Neural progenitor cell (in vitro differentiated cells): ENCODE measurements at regions not wholly inside any gene's neighbourhood (a gene's known extent, or its start where the extent isn't known, plus 50 kb on each side); places are given as distances from the start of the nearest gene placed in this dataset.

Source experiments
- DNase-seq: peaks from one replicate; pipeline ENCODE4 v3.0.0-alpha.2; 2016; ENCODE audit warnings: low spot score
- H2AFZ ChIP-seq: fragments of 200-600 bp; sonication (generic); replicated peaks from 2 replicates; pipeline ENCODE4 v1.6.1; 2016; ENCODE audit warnings: antibody characterized with exemption
- H3F3A ChIP-seq: fragments of 200-600 bp; sonication (generic); 2 replicates; pipeline ENCODE4 v1.6.1; 2016; ENCODE audit warnings: antibody characterized with exemption, low read depth
- H3K27ac ChIP-seq: fragments of 200-600 bp; sonication (generic); 2 replicates; pipeline ENCODE4 v1.5.1; 2016; ENCODE audit warnings: mild to moderate bottlenecking
- H3K27me3 ChIP-seq: fragments of 200-600 bp; sonication (generic); 2 replicates; pipeline ENCODE4 v1.6.1; 2016; ENCODE audit warnings: mild to moderate bottlenecking, moderate library complexity
- H3K36me3 ChIP-seq: fragments of 200-600 bp; sonication (generic); 2 replicates; pipeline ENCODE4 v1.5.1; 2016
- H3K4me1 ChIP-seq: fragments of 200-600 bp; sonication (generic); 2 replicates; pipeline ENCODE4 v1.6.1; 2016; ENCODE audit warnings: mixed run types
- H3K4me2 ChIP-seq: fragments of 200-600 bp; sonication (generic); 2 replicates; pipeline ENCODE4 v1.6.1; 2016
- H3K4me3 ChIP-seq: fragments of 200-600 bp; sonication (generic); 2 replicates; pipeline ENCODE4 v1.5.1; 2016
- H3K79me2 ChIP-seq: fragments of 200-600 bp; sonication (generic); 2 replicates; pipeline ENCODE4 v1.6.1; 2016; ENCODE audit warnings: low read depth
- H3K9ac ChIP-seq: fragments of 200-600 bp; sonication (generic); 2 replicates; pipeline ENCODE4 v1.6.1; 2016
- H3K9me3 ChIP-seq: fragments of 200-600 bp; sonication (generic); 2 replicates; pipeline ENCODE4 v1.5.1; 2016; ENCODE audit warnings: low read depth
- H4K20me1 ChIP-seq: fragments of 200-600 bp; sonication (generic); 2 replicates; pipeline ENCODE4 v1.6.1; 2016; ENCODE audit warnings: low read depth
- H3K27ac Mint-ChIP-seq: 3 replicates; pipeline ENCODE4 v1.8.0; 2021; ENCODE audit warnings: mixed read lengths
- H3K27me3 Mint-ChIP-seq: 2 replicates; pipeline ENCODE4 v1.8.0; 2022; ENCODE audit warnings: low read depth, mild to moderate bottlenecking, inconsistent platforms, moderate library complexity, mixed read lengths; ENCODE audit not compliant: insufficient read depth
- H3K36me3 Mint-ChIP-seq: 3 replicates; pipeline ENCODE4 v1.8.0; 2021; ENCODE audit warnings: mixed read lengths
- H3K4me1 Mint-ChIP-seq: 3 replicates; pipeline ENCODE4 v1.8.0; 2021; ENCODE audit warnings: mixed read lengths
- H3K4me3 Mint-ChIP-seq: 3 replicates; pipeline ENCODE4 v1.8.0; 2021; ENCODE audit warnings: mild to moderate bottlenecking, moderate library complexity, mixed read lengths
- H3K9me3 Mint-ChIP-seq: 3 replicates; pipeline ENCODE4 v1.8.0; 2020; ENCODE audit warnings: mixed read lengths
- EZH2 ChIP-seq: fragments of 200-600 bp; sonication (generic); IDR thresholded peaks from 2 replicates; pipeline ENCODE4 v1.6.1; 2017; ENCODE audit warnings: antibody characterized with exemption, mild to moderate bottlenecking, moderate library complexity
- EZH2phosphoT487 ChIP-seq: fragments of 200-600 bp; sonication (generic); IDR thresholded peaks from 2 replicates; pipeline ENCODE4 v1.6.1; 2017; ENCODE audit warnings: antibody characterized with exemption
- TF ChIP-seq, protein P1 (sequence below): fragments of 200-600 bp; sonication (generic); IDR thresholded peaks from 2 replicates; pipeline ENCODE4 v1.5.1; 2017; ENCODE audit warnings: antibody characterized with exemption, mild to moderate bottlenecking

DNA sequence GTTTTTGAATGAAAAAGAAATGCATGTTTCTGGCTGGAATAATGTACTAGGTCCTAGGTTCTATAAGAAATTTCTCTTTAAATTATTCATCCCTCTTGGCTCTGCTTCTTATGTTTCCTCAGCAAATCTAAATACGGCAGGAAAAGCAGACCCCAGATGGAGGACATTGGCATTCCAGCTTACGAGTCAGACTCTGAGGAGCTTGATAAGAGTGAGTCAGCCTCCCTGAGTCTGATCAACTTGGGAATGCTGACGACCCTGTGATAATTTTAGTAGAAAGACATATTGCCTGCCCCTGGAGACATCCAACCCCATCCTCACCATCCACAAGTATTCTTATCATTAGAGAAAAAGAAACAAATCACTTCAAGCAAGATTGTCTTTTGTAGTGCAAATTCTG, 509.7 kb upstream of the MARCKS start:
- no peak overlapping the region for H3K27ac ChIP-seq
- H3K4me3 Mint-ChIP-seq: no peak overlapping the region
- no peak overlapping the region for H3K9ac ChIP-seq
- no peaks in the 10 kb centered on the region for H3K27me3 ChIP-seq
- H3K9me3 Mint-ChIP-seq: peaks cover 2% of the 10 kb centered on the region
- H2AFZ ChIP-seq: no peak overlapping the region
- H3K4me1 ChIP-seq: no peaks in the 10 kb centered on the region
- H3K4me3 ChIP-seq: no peak overlapping the region
- no peak for DNase-seq
- H3F3A ChIP-seq: no peaks in the 10 kb centered on the region
- H3K9me3 ChIP-seq: no peaks in the 10 kb centered on the region
- H3K4me1 Mint-ChIP-seq: peaks cover 17% of the 10 kb centered on the region
- H3K27ac Mint-ChIP-seq: no peak overlapping the region
- H3K36me3 ChIP-seq: no peaks in the 10 kb centered on the region
- H3K27me3 Mint-ChIP-seq: no peaks in the 10 kb centered on the region
- no peaks in the 10 kb centered on the region for H3K79me2 ChIP-seq
- H3K4me2 ChIP-seq: no peak overlapping the region
- H4K20me1 ChIP-seq: no peaks in the 10 kb centered on the region
- no peaks in the 10 kb centered on the region for H3K36me3 Mint-ChIP-seq
- TF ChIP-seq EZH2 (no peak), EZH2phosphoT487 (no peak)
- TF ChIP-seq, protein P1, sequence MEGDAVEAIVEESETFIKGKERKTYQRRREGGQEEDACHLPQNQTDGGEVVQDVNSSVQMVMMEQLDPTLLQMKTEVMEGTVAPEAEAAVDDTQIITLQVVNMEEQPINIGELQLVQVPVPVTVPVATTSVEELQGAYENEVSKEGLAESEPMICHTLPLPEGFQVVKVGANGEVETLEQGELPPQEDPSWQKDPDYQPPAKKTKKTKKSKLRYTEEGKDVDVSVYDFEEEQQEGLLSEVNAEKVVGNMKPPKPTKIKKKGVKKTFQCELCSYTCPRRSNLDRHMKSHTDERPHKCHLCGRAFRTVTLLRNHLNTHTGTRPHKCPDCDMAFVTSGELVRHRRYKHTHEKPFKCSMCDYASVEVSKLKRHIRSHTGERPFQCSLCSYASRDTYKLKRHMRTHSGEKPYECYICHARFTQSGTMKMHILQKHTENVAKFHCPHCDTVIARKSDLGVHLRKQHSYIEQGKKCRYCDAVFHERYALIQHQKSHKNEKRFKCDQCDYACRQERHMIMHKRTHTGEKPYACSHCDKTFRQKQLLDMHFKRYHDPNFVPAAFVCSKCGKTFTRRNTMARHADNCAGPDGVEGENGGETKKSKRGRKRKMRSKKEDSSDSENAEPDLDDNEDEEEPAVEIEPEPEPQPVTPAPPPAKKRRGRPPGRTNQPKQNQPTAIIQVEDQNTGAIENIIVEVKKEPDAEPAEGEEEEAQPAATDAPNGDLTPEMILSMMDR: no peak

DNA sequence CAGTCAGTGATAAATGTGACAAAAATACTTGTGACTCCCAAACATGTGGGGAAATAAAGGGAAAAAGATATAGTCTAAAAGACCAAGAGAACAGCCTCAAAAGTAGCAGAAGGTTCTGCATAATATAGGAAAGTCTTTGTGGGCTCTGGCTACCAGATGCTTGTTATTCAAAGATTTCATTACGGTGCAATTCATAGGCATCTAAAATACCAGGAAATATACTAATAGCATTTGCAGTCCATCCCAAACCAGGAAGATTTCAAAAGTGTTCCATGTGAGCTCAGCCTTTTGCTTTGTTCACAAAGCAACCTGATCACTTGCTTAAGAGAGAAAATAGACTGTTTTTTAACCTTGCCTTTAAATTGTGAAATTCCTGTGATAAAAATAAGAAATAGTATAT, 506.7 kb upstream of the MARCKS start:
- peaks cover 6% of the 10 kb centered on the region for H3K9me3 Mint-ChIP-seq
- Histone ChIP-seq H3K27ac (no peak overlapping the region), H3F3A (no peaks in the 10 kb centered on the region), H3K9ac (no peak overlapping the region), H4K20me1 (no peaks in the 10 kb centered on the region), H2AFZ (no peak overlapping the region), H3K79me2 (no peaks in the 10 kb centered on the region), H3K4me1 (no peaks in the 10 kb centered on the region), H3K4me3 (no peak overlapping the region), H3K36me3 (no peaks in the 10 kb centered on the region), H3K27me3 (no peaks in the 10 kb centered on the region), H3K9me3 (no peaks in the 10 kb centered on the region), H3K4me2 (no peak overlapping the region)
- H3K36me3 Mint-ChIP-seq: no peaks in the 10 kb centered on the region
- TF ChIP-seq EZH2phosphoT487 (no peak), EZH2 (no peak)
- TF ChIP-seq, protein P1: no peak
- peaks cover 14% of the 10 kb centered on the region for H3K4me1 Mint-ChIP-seq
- no peak for DNase-seq
- no peak overlapping the region for H3K4me3 Mint-ChIP-seq
- no peak overlapping the region for H3K27ac Mint-ChIP-seq
- no peaks in the 10 kb centered on the region for H3K27me3 Mint-ChIP-seq

DNA sequence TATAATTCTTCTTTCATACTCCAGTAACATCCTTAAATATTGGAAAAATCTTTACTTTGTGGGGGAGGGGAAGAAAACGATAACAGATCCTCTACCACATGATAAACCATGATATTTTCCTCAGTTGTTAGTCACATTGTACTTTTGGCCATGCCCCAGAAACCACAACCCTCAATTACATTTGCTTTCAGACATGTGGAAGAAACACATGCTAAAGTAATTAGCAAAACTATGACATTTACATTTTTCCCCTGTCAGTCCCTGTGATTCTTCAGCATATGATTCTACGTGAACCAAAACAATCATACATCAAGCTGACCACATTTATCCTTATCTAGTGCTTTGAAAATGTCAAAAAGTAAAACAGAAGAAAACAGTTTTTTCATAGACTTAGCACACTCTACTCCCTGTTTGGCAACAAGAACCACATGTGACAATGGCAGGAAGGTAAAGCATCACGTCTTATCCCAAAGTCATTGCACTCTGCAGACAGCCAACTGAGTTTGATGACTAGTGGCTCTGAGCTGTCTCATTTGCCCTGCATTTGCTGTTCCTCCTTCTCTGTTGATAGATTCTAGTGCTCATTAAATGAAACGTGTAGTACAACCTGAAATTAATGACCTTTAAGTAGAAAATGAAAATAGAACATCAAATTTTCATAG, 505.8 kb upstream of the MARCKS start:
- Mint-ChIP-seq H3K9me3 (peaks cover 6% of the 10 kb centered on the region), H3K27me3 (no peaks in the 10 kb centered on the region), H3K27ac (no peak overlapping the region), H3K4me1 (peaks cover 14% of the 10 kb centered on the region), H3K4me3 (no peak overlapping the region), H3K36me3 (no peaks in the 10 kb centered on the region)
- Histone ChIP-seq H3K27me3 (no peaks in the 10 kb centered on the region), H3K9ac (no peak overlapping the region), H3K36me3 (no peaks in the 10 kb centered on the region), H3K9me3 (no peaks in the 10 kb centered on the region), H3F3A (no peaks in the 10 kb centered on the region), H3K4me2 (no peak overlapping the region), H4K20me1 (no peaks in the 10 kb centered on the region), H3K79me2 (no peaks in the 10 kb centered on the region), H3K4me3 (no peak overlapping the region), H3K27ac (no peak overlapping the region), H2AFZ (no peak overlapping the region), H3K4me1 (no peaks in the 10 kb centered on the region)
- no peak for DNase-seq
- TF ChIP-seq, protein P1: no peak
- TF ChIP-seq EZH2 (no peak), EZH2phosphoT487 (no peak)
